ENCODE measurements at regions not wholly inside any gene's neighbourhood (a gene's known extent, or its start where the extent isn't known, plus 50 kb on each side); places are given as distances from the start of the nearest gene placed in this dataset.

GRCh38 chr10:128885573-128886555 lies 581.2 kb upstream of the MGMT start:
- Histone ChIP-seq H3K9me3 (no peaks in the 10 kb centered on the region), H3K4me1 (ENCODE audit: insufficient read depth) (no peaks in the 10 kb centered on the region), H3K36me3 (no peaks in the 10 kb centered on the region), H3K27me3 (no peaks in the 10 kb centered on the region), H3K27ac (no peak overlapping the region), H3K4me3 (no peak overlapping the region)
- 90 to 94% (median 92%) methylated on average over 22 of the region's 22 CpGs for WGBS, 3 donors
- DNase-seq = no peak
- intact Hi-C loops (cut with DNase I) = no loop called here
- TF ChIP-seq CTCF (IDR thresholded peaks at IDR 0.05) = no peak
- no peak for TF ChIP-seq EP300 (IDR thresholded peaks at IDR 0.05)
- no peak for TF ChIP-seq POLR2A (IDR thresholded peaks at IDR 0.05)

GRCh38 chr10:128887856-128888255 lies 579.2 kb upstream of the MGMT start:
- intact Hi-C loops (cut with DNase I) = no loop called here
- H3K27ac ChIP-seq = no peak overlapping the region
- H3K36me3 ChIP-seq = no peaks in the 10 kb centered on the region
- WGBS, 3 donors = 78 to 87% (median 84%) methylated on average over 3 of the region's 3 CpGs
- no peaks in the 10 kb centered on the region for H3K9me3 ChIP-seq
- H3K27me3 ChIP-seq = no peaks in the 10 kb centered on the region
- no peak for TF ChIP-seq CTCF (IDR thresholded peaks at IDR 0.05)
- no peak for TF ChIP-seq POLR2A (IDR thresholded peaks at IDR 0.05)
- no peak for TF ChIP-seq EP300 (IDR thresholded peaks at IDR 0.05)
- no peaks in the 10 kb centered on the region for H3K4me1 ChIP-seq (ENCODE audit: insufficient read depth)
- H3K4me3 ChIP-seq = no peak overlapping the region
- no peak for DNase-seq

GRCh38 chr10:128892005-128892404 lies 575.0 kb upstream of the MGMT start:
- no peaks in the 10 kb centered on the region for H3K9me3 ChIP-seq
- no peaks in the 10 kb centered on the region for H3K36me3 ChIP-seq
- 88% methylated on average over 4 of the region's 4 CpGs for WGBS, 3 donors
- no peaks in the 10 kb centered on the region for H3K27me3 ChIP-seq
- DNase-seq = no peak
- no peak overlapping the region for H3K4me3 ChIP-seq
- TF ChIP-seq CTCF (IDR thresholded peaks at IDR 0.05) (no peak), POLR2A (IDR thresholded peaks at IDR 0.05) (no peak), EP300 (IDR thresholded peaks at IDR 0.05) (no peak)
- H3K27ac ChIP-seq = no peak overlapping the region
- intact Hi-C loops (cut with DNase I) = no loop called here
- H3K4me1 ChIP-seq (ENCODE audit: insufficient read depth) = no peaks in the 10 kb centered on the region

GRCh38 chr10:128894641-128895040 lies 572.4 kb upstream of the MGMT start:
- H3K9me3 ChIP-seq = no peaks in the 10 kb centered on the region
- intact Hi-C loops (cut with DNase I) = no loop called here
- no peak overlapping the region for H3K27ac ChIP-seq
- no peaks in the 10 kb centered on the region for H3K27me3 ChIP-seq
- no peaks in the 10 kb centered on the region for H3K4me1 ChIP-seq (ENCODE audit: insufficient read depth)
- no peaks in the 10 kb centered on the region for H3K36me3 ChIP-seq
- no peak overlapping the region for H3K4me3 ChIP-seq
- DNase-seq = no peak
- 84 to 100% (median 95%) methylated on average over 1 of the region's 1 CpG for WGBS, 3 donors
- TF ChIP-seq POLR2A (IDR thresholded peaks at IDR 0.05) (no peak), EP300 (IDR thresholded peaks at IDR 0.05) (no peak), CTCF (IDR thresholded peaks at IDR 0.05) (no peak)

All from ovary (tissue), 7 donors.